Upper lobe of left lung (tissue), 4 donors: ENCODE measurements at regions not wholly inside any gene's neighbourhood (a gene's known extent, or its start where the extent isn't known, plus 50 kb on each side); places are given as distances from the start of the nearest gene placed in this dataset.

Experiments used
- POLR2A ChIP-seq, 4 donors: fragments of 450-650 bp; IDR thresholded peaks; one replicate each; pipeline ENCODE4 v1.5.1; 2016 to 2017; ENCODE audit warnings: antibody characterized with exemption in 4 of 4, mild to moderate bottlenecking in 2 of 4
- TF ChIP-seq, protein P1 (sequence below), 6 experiments: fragments of 450-650 bp in 4 of 6; fragments of 200-600 bp in 2 of 6; sonication (generic) in 2 of 6; IDR thresholded peaks; one replicate each; pipeline ENCODE4 v1.5.1; 2016 to 2019; ENCODE audit warnings: antibody characterized with exemption in 6 of 6

DNA sequence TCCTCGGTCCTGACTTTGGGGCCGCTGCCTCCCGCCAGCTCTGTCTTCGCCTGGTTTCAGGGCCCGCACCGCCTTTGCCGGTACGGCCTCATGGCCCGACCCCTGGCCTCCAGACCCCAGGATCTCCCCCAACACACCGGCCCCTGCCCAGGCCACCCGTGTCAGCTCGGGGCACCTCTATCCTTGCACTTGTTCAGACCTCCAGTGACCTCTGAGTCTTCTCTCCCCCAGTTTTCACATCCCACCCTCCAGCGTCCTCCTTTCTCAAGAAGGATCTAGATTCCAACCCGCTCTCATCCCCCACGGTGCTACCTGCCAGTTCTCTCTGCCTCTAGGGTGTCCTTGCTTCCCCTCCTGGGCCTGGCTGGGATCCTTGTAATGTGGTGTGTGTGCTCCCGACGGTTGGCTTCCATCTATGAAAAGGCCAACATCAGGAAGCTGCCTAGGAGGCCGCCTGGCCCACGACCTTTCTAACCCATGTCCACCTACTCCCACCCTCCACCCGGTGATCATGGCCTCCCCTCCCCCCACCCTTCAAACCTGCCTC, 61.1 kb downstream of the SPATA31C2 start:
- TF ChIP-seq, protein P1, sequence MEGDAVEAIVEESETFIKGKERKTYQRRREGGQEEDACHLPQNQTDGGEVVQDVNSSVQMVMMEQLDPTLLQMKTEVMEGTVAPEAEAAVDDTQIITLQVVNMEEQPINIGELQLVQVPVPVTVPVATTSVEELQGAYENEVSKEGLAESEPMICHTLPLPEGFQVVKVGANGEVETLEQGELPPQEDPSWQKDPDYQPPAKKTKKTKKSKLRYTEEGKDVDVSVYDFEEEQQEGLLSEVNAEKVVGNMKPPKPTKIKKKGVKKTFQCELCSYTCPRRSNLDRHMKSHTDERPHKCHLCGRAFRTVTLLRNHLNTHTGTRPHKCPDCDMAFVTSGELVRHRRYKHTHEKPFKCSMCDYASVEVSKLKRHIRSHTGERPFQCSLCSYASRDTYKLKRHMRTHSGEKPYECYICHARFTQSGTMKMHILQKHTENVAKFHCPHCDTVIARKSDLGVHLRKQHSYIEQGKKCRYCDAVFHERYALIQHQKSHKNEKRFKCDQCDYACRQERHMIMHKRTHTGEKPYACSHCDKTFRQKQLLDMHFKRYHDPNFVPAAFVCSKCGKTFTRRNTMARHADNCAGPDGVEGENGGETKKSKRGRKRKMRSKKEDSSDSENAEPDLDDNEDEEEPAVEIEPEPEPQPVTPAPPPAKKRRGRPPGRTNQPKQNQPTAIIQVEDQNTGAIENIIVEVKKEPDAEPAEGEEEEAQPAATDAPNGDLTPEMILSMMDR (IDR thresholded peaks at IDR 0.05): no peak
- TF ChIP-seq POLR2A (IDR thresholded peaks at IDR 0.05): no peak
